ENCODE measurements at regions not wholly inside any gene's neighbourhood (a gene's known extent, or its start where the extent isn't known, plus 50 kb on each side); places are given as distances from the start of the nearest gene placed in this dataset.

GRCh38 chr21:18026359-18026758 lies 207.2 kb upstream of the C21orf91 start:
- Mint-ChIP-seq H3K4me1 (ENCODE audit: insufficient read depth, unreplicated experiment) (no peaks in the 10 kb centered on the region), H3K27me3 (ENCODE audit: insufficient read depth, unreplicated experiment) (no peaks in the 10 kb centered on the region), H3K4me3 (ENCODE audit: unreplicated experiment) (no peak overlapping the region), H3K27ac (ENCODE audit: low read depth, unreplicated experiment) (no peak overlapping the region), H3K9me3 (ENCODE audit: unreplicated experiment) (no peaks in the 10 kb centered on the region), H3K36me3 (ENCODE audit: insufficient read depth, unreplicated experiment) (peaks cover 5% of the 10 kb centered on the region)
- intact Hi-C loops (cut with micrococcal nuclease) = no loop called here
- ChIA-PET CTCF (no interaction called here), POLR2A (interaction anchor here (0.5 kb wide), 1 partner anchor 168 kb away, joined by 4 read pairs; no protein-coding TSS in a partner anchor)
- TF ChIP-seq CTCF (IDR thresholded peaks at IDR 0.05; ENCODE audit: unreplicated experiment) = no peak
- BruUV-seq (replicated peaks) = no TSS peak
- no peak for DNase-seq (ENCODE audit: unreplicated experiment)

- no peaks in the 10 kb centered on the region for H3K4me1 Mint-ChIP-seq (ENCODE audit: insufficient read depth, unreplicated experiment)
- no peak overlapping the region for H3K27ac Mint-ChIP-seq (ENCODE audit: low read depth, unreplicated experiment)
- TF ChIP-seq CTCF (IDR thresholded peaks at IDR 0.05; ENCODE audit: unreplicated experiment) = no peak
- H3K9me3 Mint-ChIP-seq (ENCODE audit: unreplicated experiment) = no peaks in the 10 kb centered on the region
- no peaks in the 10 kb centered on the region for H3K27me3 Mint-ChIP-seq (ENCODE audit: insufficient read depth, unreplicated experiment)
- no TSS peak for BruUV-seq (replicated peaks)
- POLR2A ChIA-PET = no interaction called here
- no peak overlapping the region for H3K4me3 Mint-ChIP-seq (ENCODE audit: unreplicated experiment)
- intact Hi-C loops (cut with micrococcal nuclease) = no loop called here
- peaks cover 5% of the 10 kb centered on the region for H3K36me3 Mint-ChIP-seq (ENCODE audit: insufficient read depth, unreplicated experiment)
- no peak for DNase-seq (ENCODE audit: unreplicated experiment)
- CTCF ChIA-PET = interaction anchor here (0.9 kb wide), 1 partner anchor 17 kb away, joined by 3 read pairs; no protein-coding TSS in a partner anchor
Observed at GRCh38 chr21:18023711-18024110, 204.6 kb upstream of the C21orf91 start.

GRCh38 chr21:18023157-18023556 lies 204.0 kb upstream of the C21orf91 start:
- no TSS peak for BruUV-seq (replicated peaks)
- POLR2A ChIA-PET = no interaction called here
- Mint-ChIP-seq H3K36me3 (ENCODE audit: insufficient read depth, unreplicated experiment) (peaks cover 5% of the 10 kb centered on the region), H3K4me3 (ENCODE audit: unreplicated experiment) (no peak overlapping the region), H3K4me1 (ENCODE audit: insufficient read depth, unreplicated experiment) (no peaks in the 10 kb centered on the region), H3K27me3 (ENCODE audit: insufficient read depth, unreplicated experiment) (no peaks in the 10 kb centered on the region), H3K27ac (ENCODE audit: low read depth, unreplicated experiment) (no peak overlapping the region), H3K9me3 (ENCODE audit: unreplicated experiment) (no peaks in the 10 kb centered on the region)
- intact Hi-C loops (cut with micrococcal nuclease) = no loop called here
- CTCF ChIA-PET = interaction anchor here (0.9 kb wide), 1 partner anchor 17 kb away, joined by 3 read pairs; no protein-coding TSS in a partner anchor
- DNase-seq (ENCODE audit: unreplicated experiment) = no peak
- no peak for TF ChIP-seq CTCF (IDR thresholded peaks at IDR 0.05; ENCODE audit: unreplicated experiment)

- CTCF ChIA-PET = interaction anchor here (0.6 kb wide), 1 partner anchor 157 kb away, joined by 3 read pairs; no protein-coding TSS in a partner anchor
Observed at GRCh38 chr21:18007121-18007520, 188.0 kb upstream of the C21orf91 start.

More at GRCh38 chr21:18007121-18007520, 188.0 kb upstream of the C21orf91 start:
- POLR2A ChIA-PET = no interaction called here
- Mint-ChIP-seq H3K4me1 (ENCODE audit: insufficient read depth, unreplicated experiment) (no peaks in the 10 kb centered on the region), H3K9me3 (ENCODE audit: unreplicated experiment) (no peaks in the 10 kb centered on the region), H3K4me3 (ENCODE audit: unreplicated experiment) (no peak overlapping the region), H3K36me3 (ENCODE audit: insufficient read depth, unreplicated experiment) (peaks cover 6% of the 10 kb centered on the region), H3K27me3 (ENCODE audit: insufficient read depth, unreplicated experiment) (no peaks in the 10 kb centered on the region), H3K27ac (ENCODE audit: low read depth, unreplicated experiment) (no peak overlapping the region)
- no peak for TF ChIP-seq CTCF (IDR thresholded peaks at IDR 0.05; ENCODE audit: unreplicated experiment)
- no TSS peak for BruUV-seq (replicated peaks)
- peak; percentile 1 for DNase-seq (ENCODE audit: unreplicated experiment)
- intact Hi-C loops (cut with micrococcal nuclease) = no loop called here
